GM06990 (cell line): ENCODE measurements at regions not wholly inside any gene's neighbourhood (a gene's known extent, or its start where the extent isn't known, plus 50 kb on each side); places are given as distances from the start of the nearest gene placed in this dataset.

Source experiments
- DNase-seq: peaks from one replicate; pipeline ENCODE4 v3.0.0-alpha.2; 2011; ENCODE audit not compliant: insufficient read length; ENCODE audit errors: extremely low read depth
- H3K27me3 ChIP-seq: replicated peaks from 2 replicates; pipeline ENCODE4 v1.6.0; 2011; ENCODE audit warnings: low read length; ENCODE audit not compliant: control insufficient read depth, insufficient read depth
- H3K36me3 ChIP-seq: 2 replicates; pipeline ENCODE4 v1.5.1; 2011; ENCODE audit warnings: low read length; ENCODE audit not compliant: control insufficient read depth, insufficient read depth
- H3K4me3 ChIP-seq: replicated peaks from 2 replicates; pipeline ENCODE4 v1.5.1; 2011; ENCODE audit warnings: low read depth, mild to moderate bottlenecking, control low read depth, low read length
- CTCF ChIP-seq: IDR thresholded peaks from 2 replicates; pipeline ENCODE4 v1.5.1; 2011; ENCODE audit warnings: low read length, control low read depth, mild to moderate bottlenecking, inconsistent platforms; ENCODE audit not compliant: insufficient read depth, poor library complexity, severe bottlenecking

GRCh38 chr3:6228958-6229683 lies 631.8 kb upstream of the GRM7 start:
- H3K36me3 ChIP-seq = no peaks in the 10 kb centered on the region
- H3K4me3 ChIP-seq = no peak overlapping the region
- no peak for TF ChIP-seq CTCF
- DNase-seq = no peak
- H3K27me3 ChIP-seq = no peaks in the 10 kb centered on the region

GRCh38 chr3:6229778-6230410 lies 631.0 kb upstream of the GRM7 start:
- H3K36me3 ChIP-seq = no peaks in the 10 kb centered on the region
- no peak overlapping the region for H3K4me3 ChIP-seq
- DNase-seq = peak; percentile 38
- no peaks in the 10 kb centered on the region for H3K27me3 ChIP-seq
- TF ChIP-seq CTCF = no peak

- TF ChIP-seq CTCF = no peak
- Histone ChIP-seq H3K27me3 (no peaks in the 10 kb centered on the region), H3K4me3 (no peak overlapping the region), H3K36me3 (no peaks in the 10 kb centered on the region)
- no peak for DNase-seq
Observed at GRCh38 chr3:6242104-6242503, 618.8 kb upstream of the GRM7 start.

GRCh38 chr3:6248528-6248927 lies 612.4 kb upstream of the GRM7 start:
- no peak for DNase-seq
- Histone ChIP-seq H3K4me3 (no peak overlapping the region), H3K36me3 (no peaks in the 10 kb centered on the region), H3K27me3 (no peaks in the 10 kb centered on the region)
- no peak for TF ChIP-seq CTCF

GRCh38 chr3:6249679-6250078 lies 611.2 kb upstream of the GRM7 start:
- DNase-seq = no peak
- H3K36me3 ChIP-seq = no peaks in the 10 kb centered on the region
- H3K27me3 ChIP-seq = no peaks in the 10 kb centered on the region
- H3K4me3 ChIP-seq = 0 out of 2 replicates have a peak overlapping the region, but pooled peaks have one; percentile 10
- no peak for TF ChIP-seq CTCF
